ENCODE measurements at regions not wholly inside any gene's neighbourhood (a gene's known extent, or its start where the extent isn't known, plus 50 kb on each side); places are given as distances from the start of the nearest gene placed in this dataset.

DNA sequence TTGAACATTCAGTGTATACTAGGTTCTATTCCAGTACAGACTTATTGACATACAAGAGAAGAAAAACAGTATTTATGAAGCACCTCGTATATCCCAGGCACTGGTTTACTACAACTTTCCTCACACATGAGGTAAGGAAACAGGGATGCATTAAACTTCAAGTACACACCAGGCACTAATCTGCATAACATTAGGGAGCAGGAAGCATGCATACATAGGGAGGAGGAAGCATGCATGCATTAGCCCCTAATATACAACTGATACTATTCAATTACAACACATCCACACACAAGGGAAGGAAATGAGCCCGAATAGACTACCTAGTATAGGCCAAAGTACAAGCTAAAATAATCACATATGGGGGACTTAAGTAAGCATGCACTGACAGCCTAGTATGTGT lies 525.3 kb downstream of the SUCLG1 start (continued):
- TF ChIP-seq, protein P1, sequence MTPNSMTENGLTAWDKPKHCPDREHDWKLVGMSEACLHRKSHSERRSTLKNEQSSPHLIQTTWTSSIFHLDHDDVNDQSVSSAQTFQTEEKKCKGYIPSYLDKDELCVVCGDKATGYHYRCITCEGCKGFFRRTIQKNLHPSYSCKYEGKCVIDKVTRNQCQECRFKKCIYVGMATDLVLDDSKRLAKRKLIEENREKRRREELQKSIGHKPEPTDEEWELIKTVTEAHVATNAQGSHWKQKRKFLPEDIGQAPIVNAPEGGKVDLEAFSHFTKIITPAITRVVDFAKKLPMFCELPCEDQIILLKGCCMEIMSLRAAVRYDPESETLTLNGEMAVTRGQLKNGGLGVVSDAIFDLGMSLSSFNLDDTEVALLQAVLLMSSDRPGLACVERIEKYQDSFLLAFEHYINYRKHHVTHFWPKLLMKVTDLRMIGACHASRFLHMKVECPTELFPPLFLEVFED (CRISPR knock-in tag; conservative IDR thresholded peaks at IDR 0.05): no peak
- TF ChIP-seq CCNT2 (IDR thresholded peaks at IDR 0.05; ENCODE audit: borderline replicate concordance, extremely low read depth, insufficient read length, low read depth, low read length) (no peak), ZEB2 (IDR thresholded peaks at IDR 0.05) (no peak)

DNA sequence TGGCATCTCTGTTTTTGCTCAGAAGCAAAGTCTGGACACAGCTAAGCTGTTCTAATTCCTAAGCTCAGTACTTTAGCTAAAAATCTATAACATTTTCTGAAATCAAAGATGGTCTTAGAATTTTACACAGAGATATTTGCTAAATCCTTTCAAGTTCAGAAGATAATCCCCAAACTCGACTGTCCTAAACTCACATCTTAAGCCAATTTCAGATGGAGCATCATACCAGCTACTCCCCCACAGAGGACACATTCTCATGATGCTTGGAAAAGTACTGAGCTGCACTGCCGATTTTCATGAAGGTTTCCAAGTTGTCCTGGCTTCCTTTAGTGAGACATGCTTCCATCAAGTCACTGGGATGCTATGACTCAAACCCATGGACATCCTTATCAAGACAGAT lies 535.5 kb downstream of the SUCLG1 start:
- in situ Hi-C loops (cut with MboI) (no loop called here), intact Hi-C loops (cut with micrococcal nuclease) (no loop called here)
- no peak for FAIRE-seq
- Histone ChIP-seq H3K4me1 (replicated peaks in 1 of 2; ENCODE audit: control insufficient read depth in 2 of 2, insufficient read depth in 2 of 2, low read length in 2 of 2) (no peaks in the 10 kb centered on the region; a peak in 1 of 5 replicates), H2AFZ (ENCODE audit: low read depth, low read length) (no peak overlapping the region), H4K20me1 (replicated peaks; ENCODE audit: control insufficient read depth, insufficient read depth, low read length) (no peaks in the 10 kb centered on the region), H3K9me3 (replicated peaks; ENCODE audit: control insufficient read depth, insufficient read depth, low read depth, low read length) (no peaks in the 10 kb centered on the region), H3K9ac (ENCODE audit: insufficient read depth in 1 of 2, low read depth in 2 of 2, low read length in 2 of 2) (no peak overlapping the region), H3K4me2 (ENCODE audit: insufficient read depth, low read length) (no peak overlapping the region), H3K36me3 (ENCODE audit: control insufficient read depth, insufficient read depth, low read length) (no peaks in the 10 kb centered on the region), H3K27ac (ENCODE audit: extremely low read depth, low read depth, low read length) (no peak overlapping the region), H3K4me3 (no peak overlapping the region), H3K27me3 (ENCODE audit: control insufficient read depth in 2 of 2, insufficient read depth in 2 of 2, low read length in 2 of 2) (no peaks in the 10 kb centered on the region), H3K9me1 (ENCODE audit: control insufficient read depth, insufficient read depth, low read length) (no peaks in the 10 kb centered on the region), H3K79me2 (ENCODE audit: control insufficient read depth, insufficient read depth, low read length) (no peaks in the 10 kb centered on the region)
- no TSS peak for BruUV-seq (replicated peaks)
- CTCF ChIA-PET (ENCODE audit: low intra/inter-chr PET ratio): no interaction called here
- 0% methylated on average over 1 of the region's 2 CpGs for WGBS (ENCODE audit: insufficient coverage, low coverage, missing lambda C conversion rate)
- POLR2A ChIA-PET: no interaction called here
- no peak for DNase-seq (ENCODE audit: extremely low read depth in 1 of 4, low spot score in 3 of 4)
- no peak for ATAC-seq
- TF ChIP-seq, protein P2, sequence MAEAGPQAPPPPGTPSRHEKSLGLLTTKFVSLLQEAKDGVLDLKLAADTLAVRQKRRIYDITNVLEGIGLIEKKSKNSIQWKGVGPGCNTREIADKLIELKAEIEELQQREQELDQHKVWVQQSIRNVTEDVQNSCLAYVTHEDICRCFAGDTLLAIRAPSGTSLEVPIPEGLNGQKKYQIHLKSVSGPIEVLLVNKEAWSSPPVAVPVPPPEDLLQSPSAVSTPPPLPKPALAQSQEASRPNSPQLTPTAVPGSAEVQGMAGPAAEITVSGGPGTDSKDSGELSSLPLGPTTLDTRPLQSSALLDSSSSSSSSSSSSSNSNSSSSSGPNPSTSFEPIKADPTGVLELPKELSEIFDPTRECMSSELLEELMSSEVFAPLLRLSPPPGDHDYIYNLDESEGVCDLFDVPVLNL (CRISPR knock-in tag; IDR thresholded peaks at IDR 0.05; ENCODE audit: low read depth): no peak
- no peak for TF ChIP-seq SMARCA4 (IDR thresholded peaks at IDR 0.05)
- TF ChIP-seq, protein P3, sequence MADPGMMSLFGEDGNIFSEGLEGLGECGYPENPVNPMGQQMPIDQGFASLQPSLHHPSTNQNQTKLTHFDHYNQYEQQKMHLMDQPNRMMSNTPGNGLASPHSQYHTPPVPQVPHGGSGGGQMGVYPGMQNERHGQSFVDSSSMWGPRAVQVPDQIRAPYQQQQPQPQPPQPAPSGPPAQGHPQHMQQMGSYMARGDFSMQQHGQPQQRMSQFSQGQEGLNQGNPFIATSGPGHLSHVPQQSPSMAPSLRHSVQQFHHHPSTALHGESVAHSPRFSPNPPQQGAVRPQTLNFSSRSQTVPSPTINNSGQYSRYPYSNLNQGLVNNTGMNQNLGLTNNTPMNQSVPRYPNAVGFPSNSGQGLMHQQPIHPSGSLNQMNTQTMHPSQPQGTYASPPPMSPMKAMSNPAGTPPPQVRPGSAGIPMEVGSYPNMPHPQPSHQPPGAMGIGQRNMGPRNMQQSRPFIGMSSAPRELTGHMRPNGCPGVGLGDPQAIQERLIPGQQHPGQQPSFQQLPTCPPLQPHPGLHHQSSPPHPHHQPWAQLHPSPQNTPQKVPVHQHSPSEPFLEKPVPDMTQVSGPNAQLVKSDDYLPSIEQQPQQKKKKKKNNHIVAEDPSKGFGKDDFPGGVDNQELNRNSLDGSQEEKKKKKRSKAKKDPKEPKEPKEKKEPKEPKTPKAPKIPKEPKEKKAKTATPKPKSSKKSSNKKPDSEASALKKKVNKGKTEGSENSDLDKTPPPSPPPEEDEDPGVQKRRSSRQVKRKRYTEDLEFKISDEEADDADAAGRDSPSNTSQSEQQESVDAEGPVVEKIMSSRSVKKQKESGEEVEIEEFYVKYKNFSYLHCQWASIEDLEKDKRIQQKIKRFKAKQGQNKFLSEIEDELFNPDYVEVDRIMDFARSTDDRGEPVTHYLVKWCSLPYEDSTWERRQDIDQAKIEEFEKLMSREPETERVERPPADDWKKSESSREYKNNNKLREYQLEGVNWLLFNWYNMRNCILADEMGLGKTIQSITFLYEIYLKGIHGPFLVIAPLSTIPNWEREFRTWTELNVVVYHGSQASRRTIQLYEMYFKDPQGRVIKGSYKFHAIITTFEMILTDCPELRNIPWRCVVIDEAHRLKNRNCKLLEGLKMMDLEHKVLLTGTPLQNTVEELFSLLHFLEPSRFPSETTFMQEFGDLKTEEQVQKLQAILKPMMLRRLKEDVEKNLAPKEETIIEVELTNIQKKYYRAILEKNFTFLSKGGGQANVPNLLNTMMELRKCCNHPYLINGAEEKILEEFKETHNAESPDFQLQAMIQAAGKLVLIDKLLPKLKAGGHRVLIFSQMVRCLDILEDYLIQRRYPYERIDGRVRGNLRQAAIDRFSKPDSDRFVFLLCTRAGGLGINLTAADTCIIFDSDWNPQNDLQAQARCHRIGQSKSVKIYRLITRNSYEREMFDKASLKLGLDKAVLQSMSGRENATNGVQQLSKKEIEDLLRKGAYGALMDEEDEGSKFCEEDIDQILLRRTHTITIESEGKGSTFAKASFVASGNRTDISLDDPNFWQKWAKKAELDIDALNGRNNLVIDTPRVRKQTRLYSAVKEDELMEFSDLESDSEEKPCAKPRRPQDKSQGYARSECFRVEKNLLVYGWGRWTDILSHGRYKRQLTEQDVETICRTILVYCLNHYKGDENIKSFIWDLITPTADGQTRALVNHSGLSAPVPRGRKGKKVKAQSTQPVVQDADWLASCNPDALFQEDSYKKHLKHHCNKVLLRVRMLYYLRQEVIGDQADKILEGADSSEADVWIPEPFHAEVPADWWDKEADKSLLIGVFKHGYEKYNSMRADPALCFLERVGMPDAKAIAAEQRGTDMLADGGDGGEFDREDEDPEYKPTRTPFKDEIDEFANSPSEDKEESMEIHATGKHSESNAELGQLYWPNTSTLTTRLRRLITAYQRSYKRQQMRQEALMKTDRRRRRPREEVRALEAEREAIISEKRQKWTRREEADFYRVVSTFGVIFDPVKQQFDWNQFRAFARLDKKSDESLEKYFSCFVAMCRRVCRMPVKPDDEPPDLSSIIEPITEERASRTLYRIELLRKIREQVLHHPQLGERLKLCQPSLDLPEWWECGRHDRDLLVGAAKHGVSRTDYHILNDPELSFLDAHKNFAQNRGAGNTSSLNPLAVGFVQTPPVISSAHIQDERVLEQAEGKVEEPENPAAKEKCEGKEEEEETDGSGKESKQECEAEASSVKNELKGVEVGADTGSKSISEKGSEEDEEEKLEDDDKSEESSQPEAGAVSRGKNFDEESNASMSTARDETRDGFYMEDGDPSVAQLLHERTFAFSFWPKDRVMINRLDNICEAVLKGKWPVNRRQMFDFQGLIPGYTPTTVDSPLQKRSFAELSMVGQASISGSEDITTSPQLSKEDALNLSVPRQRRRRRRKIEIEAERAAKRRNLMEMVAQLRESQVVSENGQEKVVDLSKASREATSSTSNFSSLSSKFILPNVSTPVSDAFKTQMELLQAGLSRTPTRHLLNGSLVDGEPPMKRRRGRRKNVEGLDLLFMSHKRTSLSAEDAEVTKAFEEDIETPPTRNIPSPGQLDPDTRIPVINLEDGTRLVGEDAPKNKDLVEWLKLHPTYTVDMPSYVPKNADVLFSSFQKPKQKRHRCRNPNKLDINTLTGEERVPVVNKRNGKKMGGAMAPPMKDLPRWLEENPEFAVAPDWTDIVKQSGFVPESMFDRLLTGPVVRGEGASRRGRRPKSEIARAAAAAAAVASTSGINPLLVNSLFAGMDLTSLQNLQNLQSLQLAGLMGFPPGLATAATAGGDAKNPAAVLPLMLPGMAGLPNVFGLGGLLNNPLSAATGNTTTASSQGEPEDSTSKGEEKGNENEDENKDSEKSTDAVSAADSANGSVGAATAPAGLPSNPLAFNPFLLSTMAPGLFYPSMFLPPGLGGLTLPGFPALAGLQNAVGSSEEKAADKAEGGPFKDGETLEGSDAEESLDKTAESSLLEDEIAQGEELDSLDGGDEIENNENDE (IDR thresholded peaks at IDR 0.05; ENCODE audit: low read depth, low read length): no peak
- TF ChIP-seq NCOR1 (IDR thresholded peaks at IDR 0.05): no peak
